ENCODE measurements at regions not wholly inside any gene's neighbourhood (a gene's known extent, or its start where the extent isn't known, plus 50 kb on each side); places are given as distances from the start of the nearest gene placed in this dataset.

GRCh38 chr5:53825926-53826325 is 265.5 kb downstream of the NDUFS4 start:
- Histone ChIP-seq H3K36me3 (ENCODE audit: control insufficient read depth in 2 of 2, extremely low read depth in 1 of 2, insufficient read depth in 2 of 2, low read length in 2 of 2) (no peaks in the 10 kb centered on the region), H3K4me1 (ENCODE audit: control insufficient read depth, extremely low read depth, insufficient read depth, low read length) (no peaks in the 10 kb centered on the region), H3K4me3 (replicated peaks in 1 of 3; ENCODE audit: insufficient read depth in 1 of 3, low read depth in 1 of 3, low read length in 3 of 3) (no peak overlapping the region), H3K9ac (replicated peaks; ENCODE audit: extremely low read depth, insufficient read depth, low read length) (no peak overlapping the region), H3K9me1 (replicated peaks; ENCODE audit: control insufficient read depth, extremely low read depth, insufficient read depth, low read length) (no peaks in the 10 kb centered on the region), H4K20me1 (replicated peaks; ENCODE audit: control insufficient read depth, extremely low read depth, insufficient read depth, low read length) (no peaks in the 10 kb centered on the region), H3K27me3 (ENCODE audit: control insufficient read depth in 2 of 2, insufficient read depth in 2 of 2, low read length in 2 of 2) (no peaks in the 10 kb centered on the region), H3K27ac (ENCODE audit: insufficient read depth, low read depth, low read length) (no peak overlapping the region), H2AFZ (ENCODE audit: low read depth, low read length) (no peak overlapping the region), H3K9me3 (replicated peaks; ENCODE audit: control insufficient read depth, insufficient read depth, low read length) (no peaks in the 10 kb centered on the region), H3K4me2 (ENCODE audit: insufficient read depth, low read length) (no peak overlapping the region), H3K79me2 (ENCODE audit: control insufficient read depth, insufficient read depth, low read length) (no peaks in the 10 kb centered on the region)
- dilution Hi-C loops (cut with MboI; ENCODE audit: extremely low pct_ligation_motif_present, low sequenced_read_pairs): no loop called here
- intact Hi-C loops (cut with micrococcal nuclease): no loop called here
- BruUV-seq (replicated peaks): no TSS peak
- no peak for FAIRE-seq
- DNase-seq (ENCODE audit: low read depth, low spot score): no peak
- ChIA-PET POLR2A (no interaction called here), CTCF (interaction anchor here (0.8 kb wide), 1 partner anchor 10 kb away, joined by 3 read pairs; no protein-coding TSS in a partner anchor)
- TF ChIP-seq MYC (IDR thresholded peaks at IDR 0.05; ENCODE audit: low read depth, low read length) (no peak), EZH2 (IDR thresholded peaks at IDR 0.05; ENCODE audit: borderline replicate concordance, low read depth, low read length, severe bottlenecking) (no peak), MAX (IDR thresholded peaks at IDR 0.05; ENCODE audit: insufficient read depth, insufficient read length) (no peak), POLR2A (IDR thresholded peaks at IDR 0.05; ENCODE audit: low read depth, low read length) (no peak), FOS (IDR thresholded peaks at IDR 0.05; ENCODE audit: borderline replicate concordance, insufficient read depth, low read length) (no peak), POLR2AphosphoS5 (IDR thresholded peaks at IDR 0.05; ENCODE audit: insufficient read depth, low read depth, low read length) (no peak), JUN (IDR thresholded peaks at IDR 0.05; ENCODE audit: borderline replicate concordance, insufficient read depth, insufficient read length, low read depth) (no peak), GATA2 (IDR thresholded peaks at IDR 0.05; ENCODE audit: insufficient read depth, insufficient read length, low read depth, low read length) (no peak)
- TF ChIP-seq, protein P1, sequence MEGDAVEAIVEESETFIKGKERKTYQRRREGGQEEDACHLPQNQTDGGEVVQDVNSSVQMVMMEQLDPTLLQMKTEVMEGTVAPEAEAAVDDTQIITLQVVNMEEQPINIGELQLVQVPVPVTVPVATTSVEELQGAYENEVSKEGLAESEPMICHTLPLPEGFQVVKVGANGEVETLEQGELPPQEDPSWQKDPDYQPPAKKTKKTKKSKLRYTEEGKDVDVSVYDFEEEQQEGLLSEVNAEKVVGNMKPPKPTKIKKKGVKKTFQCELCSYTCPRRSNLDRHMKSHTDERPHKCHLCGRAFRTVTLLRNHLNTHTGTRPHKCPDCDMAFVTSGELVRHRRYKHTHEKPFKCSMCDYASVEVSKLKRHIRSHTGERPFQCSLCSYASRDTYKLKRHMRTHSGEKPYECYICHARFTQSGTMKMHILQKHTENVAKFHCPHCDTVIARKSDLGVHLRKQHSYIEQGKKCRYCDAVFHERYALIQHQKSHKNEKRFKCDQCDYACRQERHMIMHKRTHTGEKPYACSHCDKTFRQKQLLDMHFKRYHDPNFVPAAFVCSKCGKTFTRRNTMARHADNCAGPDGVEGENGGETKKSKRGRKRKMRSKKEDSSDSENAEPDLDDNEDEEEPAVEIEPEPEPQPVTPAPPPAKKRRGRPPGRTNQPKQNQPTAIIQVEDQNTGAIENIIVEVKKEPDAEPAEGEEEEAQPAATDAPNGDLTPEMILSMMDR (IDR thresholded peaks at IDR 0.05; ENCODE audit: extremely low read depth in 1 of 2, insufficient read depth in 1 of 2, low read depth in 1 of 2, low read length in 2 of 2): no peak
